ENCODE measurements at regions not wholly inside any gene's neighbourhood (a gene's known extent, or its start where the extent isn't known, plus 50 kb on each side); places are given as distances from the start of the nearest gene placed in this dataset.

DNA sequence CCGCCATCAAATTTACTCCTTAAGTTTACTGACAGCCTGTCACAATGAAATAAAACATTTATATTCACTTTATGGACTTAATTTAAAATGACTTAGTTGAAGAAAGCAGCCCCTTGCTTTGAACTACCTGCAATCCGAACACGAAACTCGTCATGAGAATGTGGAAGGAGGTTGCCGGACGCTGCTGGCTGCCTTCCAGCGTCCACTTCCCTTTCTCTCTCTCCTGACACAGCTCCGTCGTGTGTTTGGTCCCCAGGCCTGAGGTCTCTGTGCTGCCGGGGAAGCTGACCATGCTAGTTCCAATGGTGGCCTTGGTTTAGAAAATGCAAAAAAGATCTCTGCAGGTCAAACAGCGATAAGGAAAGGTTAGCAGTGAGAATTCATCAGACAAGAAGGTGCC lies 519.7 kb downstream of the CDH26 start:
- intact Hi-C loops (cut with micrococcal nuclease) = no loop called here
- H2AFZ ChIP-seq (replicated peaks; ENCODE audit: low read length, poor library complexity) = no peak overlapping the region
- H3K4me3 ChIP-seq (ENCODE audit: insufficient read depth, low read depth, low read length) = no peak overlapping the region
- no peaks in the 10 kb centered on the region for H3K36me3 ChIP-seq (ENCODE audit: control insufficient read depth, insufficient read depth, low read length)
- H2AK9ac ChIP-seq (replicated peaks; ENCODE audit: low read depth, low read length, poor library complexity) = no peak overlapping the region
- no peak overlapping the region for H2BK120ac ChIP-seq (ENCODE audit: low read depth, low read length)
- H2BK15ac ChIP-seq (ENCODE audit: low read depth, low read length) = no peak overlapping the region
- ATAC-seq (ENCODE audit: low read depth) = no peak
- no peak overlapping the region for H3K27ac ChIP-seq (ENCODE audit: insufficient read depth, low read length)
- H3K27me3 ChIP-seq (ENCODE audit: control insufficient read depth, insufficient read depth, low read length) = no peaks in the 10 kb centered on the region; the same call in 1 of the 2 replicates
- H3K23ac ChIP-seq (ENCODE audit: low read depth, low read length) = no peak overlapping the region
- H2BK5ac ChIP-seq (ENCODE audit: low read depth, low read length, poor library complexity, severe bottlenecking) = no peak overlapping the region
- no peak overlapping the region for H3K18ac ChIP-seq (ENCODE audit: low read depth, low read length)
- H4K5ac ChIP-seq (ENCODE audit: low read depth, low read length) = no peak overlapping the region
- no peaks in the 10 kb centered on the region for H3K79me1 ChIP-seq (ENCODE audit: low read depth in 1 of 2, low read length in 2 of 2)
- no peaks in the 10 kb centered on the region for H3K4me1 ChIP-seq (ENCODE audit: control insufficient read depth, insufficient read depth, low read length)
- H4K91ac ChIP-seq (ENCODE audit: insufficient read depth, low read depth, low read length) = no peak overlapping the region
- DNase-seq = no peak
- no peak overlapping the region for H3K9ac ChIP-seq (ENCODE audit: low read depth, low read length)
- WGBS, 2 experiments (ENCODE audit: extremely low coverage in 2 of 2, insufficient read length in 1 of 2) = no CpG with 5 or more reads among the region's 11 CpGs
- CTCF ChIA-PET = no interaction called here
- H3K9me1 ChIP-seq (ENCODE audit: insufficient read depth, low read length) = no peaks in the 10 kb centered on the region
- no peak overlapping the region for H2AK5ac ChIP-seq (ENCODE audit: low read depth, low read length)
- POLR2A ChIA-PET (ENCODE audit: unreplicated experiment) = no interaction called here
- no peak overlapping the region for H3K4me2 ChIP-seq (ENCODE audit: low read depth, low read length)
- H3K4ac ChIP-seq (ENCODE audit: low read depth, low read length) = no peak overlapping the region
- no peak overlapping the region for H2BK20ac ChIP-seq (ENCODE audit: low read depth, low read length)
- peaks cover 10% of the 10 kb centered on the region for H3K9me3 ChIP-seq (ENCODE audit: control insufficient read depth, insufficient read depth, low read length)
- H3K56ac ChIP-seq (ENCODE audit: extremely low read depth, insufficient read depth, low read length) = no peak overlapping the region
- no peaks in the 10 kb centered on the region for H4K20me1 ChIP-seq (ENCODE audit: insufficient read depth, low read length)
- TF ChIP-seq NFE2L2 (IDR thresholded peaks at IDR 0.05; ENCODE audit: low read depth, low read length) = no peak
- BruUV-seq (replicated peaks) = no TSS peak
- no peak overlapping the region for H4K8ac ChIP-seq (ENCODE audit: low read depth in 2 of 2, low read length in 2 of 2)
- no peak overlapping the region for H3K14ac ChIP-seq (replicated peaks; ENCODE audit: low read depth, low read length)
- in situ Hi-C loops (cut with MboI; ENCODE audit: low sequenced_read_pairs) = no loop called here
- dilution Hi-C loops (cut with HindIII; ENCODE audit: low sequenced_read_pairs, unreplicated experiment) = no loop called here
